MG63 (cell line): ENCODE measurements at regions not wholly inside any gene's neighbourhood (a gene's known extent, or its start where the extent isn't known, plus 50 kb on each side); places are given as distances from the start of the nearest gene placed in this dataset.
"Not testable (repeated sequence)": the region's sequence is repeated elsewhere in the genome, so short reads cannot be mapped to it uniquely, and the experiment has no call there.

ENCODE experiments used
- DNase-seq: peaks from one replicate; pipeline ENCODE4 v3.0.0-alpha.2; 2020
- H3K27me3 ChIP-seq: fragments of 250-450 bp; sonication (Bioruptor Pico); 2 replicates; pipeline ENCODE4 v1.5.1; 2020; ENCODE audit warnings: mild to moderate bottlenecking, moderate library complexity
- H3K36me3 ChIP-seq: fragments of 250-450 bp; sonication (Bioruptor Pico); 2 replicates; pipeline ENCODE4 v1.5.1; 2020; ENCODE audit warnings: mild to moderate bottlenecking, moderate library complexity
- H3K4me3 ChIP-seq: fragments of 250-450 bp; sonication (Bioruptor Pico); 2 replicates; pipeline ENCODE4 v1.5.1; 2020; ENCODE audit warnings: mild to moderate bottlenecking, moderate library complexity
- H3K9me3 ChIP-seq: fragments of 250-450 bp; sonication (Bioruptor Pico); 2 replicates; pipeline ENCODE4 v1.5.1; 2020; ENCODE audit warnings: mild to moderate bottlenecking, moderate library complexity

GRCh38 chr4:34280131-34280530, 1964.2 kb downstream of the ARAP2 start:
- no peak overlapping the region for H3K4me3 ChIP-seq
- DNase-seq: no peak
- H3K9me3 ChIP-seq: no peaks in the 10 kb centered on the region
- no peaks in the 10 kb centered on the region for H3K36me3 ChIP-seq
- no peaks in the 10 kb centered on the region for H3K27me3 ChIP-seq

GRCh38 chr4:34281826-34282225, 1962.5 kb downstream of the ARAP2 start:
- H3K4me3 ChIP-seq: no peak overlapping the region
- no peaks in the 10 kb centered on the region for H3K27me3 ChIP-seq
- DNase-seq: no peak

GRCh38 chr4:34289489-34289888, 1954.8 kb downstream of the ARAP2 start:
- no peaks in the 10 kb centered on the region for H3K36me3 ChIP-seq
- no peak for DNase-seq
- no peaks in the 10 kb centered on the region for H3K9me3 ChIP-seq
- H3K4me3 ChIP-seq: no peak overlapping the region
- no peaks in the 10 kb centered on the region for H3K27me3 ChIP-seq

More at GRCh38 chr4:34281826-34282225, 1962.5 kb downstream of the ARAP2 start:
- Histone ChIP-seq H3K9me3 (no peaks in the 10 kb centered on the region), H3K36me3 (no peaks in the 10 kb centered on the region)

- no peak for DNase-seq
Measured at GRCh38 chr4:34289962-34290361, 1954.4 kb downstream of the ARAP2 start.

GRCh38 chr4:34293459-34293858, 1950.9 kb downstream of the ARAP2 start:
- Histone ChIP-seq H3K36me3 (no peaks in the 10 kb centered on the region), H3K4me3 (no peak overlapping the region)
- no peak for DNase-seq

More at GRCh38 chr4:34289962-34290361, 1954.4 kb downstream of the ARAP2 start:
- Histone ChIP-seq H3K27me3 (no peaks in the 10 kb centered on the region), H3K4me3 (no peak overlapping the region), H3K9me3 (no peaks in the 10 kb centered on the region), H3K36me3 (no peaks in the 10 kb centered on the region)

GRCh38 chr4:34309383-34309906, 1934.9 kb downstream of the ARAP2 start:
- Histone ChIP-seq H3K36me3 (no peaks in the 10 kb centered on the region), H3K4me3 (no peak overlapping the region)
- no peak for DNase-seq

More at GRCh38 chr4:34293459-34293858, 1950.9 kb downstream of the ARAP2 start:
- no peaks in the 10 kb centered on the region for H3K27me3 ChIP-seq
- no peaks in the 10 kb centered on the region for H3K9me3 ChIP-seq

GRCh38 chr4:34318773-34319172, 1925.5 kb downstream of the ARAP2 start:
- DNase-seq: no peak
- Histone ChIP-seq H3K9me3 (no peaks in the 10 kb centered on the region), H3K36me3 (no peaks in the 10 kb centered on the region), H3K27me3 (no peaks in the 10 kb centered on the region), H3K4me3 (no peak overlapping the region)

More at GRCh38 chr4:34309383-34309906, 1934.9 kb downstream of the ARAP2 start:
- H3K9me3 ChIP-seq: no peaks in the 10 kb centered on the region
- no peaks in the 10 kb centered on the region for H3K27me3 ChIP-seq

- H3K36me3 ChIP-seq: no peaks in the 10 kb centered on the region
- no peaks in the 10 kb centered on the region for H3K27me3 ChIP-seq
- no peaks in the 10 kb centered on the region for H3K9me3 ChIP-seq
- no peak for DNase-seq
- no peak overlapping the region for H3K4me3 ChIP-seq
Measured at GRCh38 chr4:34323549-34324320, 1920.6 kb downstream of the ARAP2 start.

- H3K4me3 ChIP-seq: no peak overlapping the region
- no peak for DNase-seq
- H3K27me3 ChIP-seq: no peaks in the 10 kb centered on the region
- H3K36me3 ChIP-seq: no peaks in the 10 kb centered on the region
- no peaks in the 10 kb centered on the region for H3K9me3 ChIP-seq
Measured at GRCh38 chr4:34328939-34329338, 1915.4 kb downstream of the ARAP2 start.

- not testable (repeated sequence) for H3K27me3 ChIP-seq, DNase-seq, H3K4me3 ChIP-seq, H3K36me3 ChIP-seq, H3K9me3 ChIP-seq
Measured at GRCh38 chr4:34335156-34335555, 1909.2 kb downstream of the ARAP2 start.

- H3K27me3 ChIP-seq, H3K36me3 ChIP-seq, H3K4me3 ChIP-seq, H3K9me3 ChIP-seq, DNase-seq: not testable (repeated sequence)
Measured at GRCh38 chr4:34335556-34335955, 1908.8 kb downstream of the ARAP2 start.

GRCh38 chr4:34362654-34363053, 1881.7 kb downstream of the ARAP2 start:
- Histone ChIP-seq H3K36me3 (no peaks in the 10 kb centered on the region), H3K4me3 (no peak overlapping the region), H3K9me3 (no peaks in the 10 kb centered on the region), H3K27me3 (no peaks in the 10 kb centered on the region)
- no peak for DNase-seq

- no peak overlapping the region for H3K4me3 ChIP-seq
- DNase-seq: no peak
- no peaks in the 10 kb centered on the region for H3K36me3 ChIP-seq
- no peaks in the 10 kb centered on the region for H3K27me3 ChIP-seq
- H3K9me3 ChIP-seq: no peaks in the 10 kb centered on the region
Measured at GRCh38 chr4:34363842-34364241, 1880.5 kb downstream of the ARAP2 start.

GRCh38 chr4:34365946-34366345, 1878.4 kb downstream of the ARAP2 start:
- DNase-seq: no peak
- no peaks in the 10 kb centered on the region for H3K9me3 ChIP-seq
- H3K27me3 ChIP-seq: no peaks in the 10 kb centered on the region
- H3K36me3 ChIP-seq: no peaks in the 10 kb centered on the region
- H3K4me3 ChIP-seq: no peak overlapping the region

GRCh38 chr4:34371676-34372075, 1872.6 kb downstream of the ARAP2 start:
- H3K27me3 ChIP-seq: no peaks in the 10 kb centered on the region
- no peaks in the 10 kb centered on the region for H3K9me3 ChIP-seq
- H3K4me3 ChIP-seq: no peak overlapping the region
- no peak for DNase-seq
- H3K36me3 ChIP-seq: no peaks in the 10 kb centered on the region

GRCh38 chr4:34372815-34373214, 1871.5 kb downstream of the ARAP2 start:
- Histone ChIP-seq H3K36me3 (no peaks in the 10 kb centered on the region), H3K9me3 (no peaks in the 10 kb centered on the region), H3K4me3 (no peak overlapping the region), H3K27me3 (no peaks in the 10 kb centered on the region)
- no peak for DNase-seq

GRCh38 chr4:34373456-34373855, 1870.9 kb downstream of the ARAP2 start:
- no peaks in the 10 kb centered on the region for H3K36me3 ChIP-seq

GRCh38 chr4:34412233-34412632, 1832.1 kb downstream of the ARAP2 start:
- no peak overlapping the region for H3K4me3 ChIP-seq
- H3K9me3 ChIP-seq: no peaks in the 10 kb centered on the region
- H3K36me3 ChIP-seq: no peaks in the 10 kb centered on the region
- no peak for DNase-seq
- H3K27me3 ChIP-seq: no peaks in the 10 kb centered on the region

More at GRCh38 chr4:34373456-34373855, 1870.9 kb downstream of the ARAP2 start:
- no peak for DNase-seq
- Histone ChIP-seq H3K4me3 (no peak overlapping the region), H3K27me3 (no peaks in the 10 kb centered on the region), H3K9me3 (no peaks in the 10 kb centered on the region)
